ENCODE measurements at regions not wholly inside any gene's neighbourhood (a gene's known extent, or its start where the extent isn't known, plus 50 kb on each side); places are given as distances from the start of the nearest gene placed in this dataset.

DNA sequence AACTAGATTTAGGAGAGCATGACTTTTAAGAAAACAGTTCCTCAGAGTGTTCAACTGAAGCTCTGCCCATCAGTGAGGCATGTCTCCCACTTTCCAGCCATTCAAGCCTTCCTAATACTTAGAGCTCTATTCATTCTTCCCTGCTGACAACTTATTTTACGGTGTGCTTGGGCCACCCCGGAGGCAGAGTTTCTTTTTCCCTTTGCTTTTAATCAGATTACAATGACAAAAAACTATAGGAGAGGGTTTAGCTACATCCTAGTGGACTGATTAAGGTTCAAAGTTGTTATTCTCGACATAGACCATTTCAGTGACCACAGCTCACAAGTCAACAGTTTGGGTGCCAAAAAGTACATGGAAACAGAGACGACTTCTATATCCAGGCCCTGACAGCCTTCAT is 167.8 kb upstream of the TRIB2 start:
- TF ChIP-seq, protein P1, sequence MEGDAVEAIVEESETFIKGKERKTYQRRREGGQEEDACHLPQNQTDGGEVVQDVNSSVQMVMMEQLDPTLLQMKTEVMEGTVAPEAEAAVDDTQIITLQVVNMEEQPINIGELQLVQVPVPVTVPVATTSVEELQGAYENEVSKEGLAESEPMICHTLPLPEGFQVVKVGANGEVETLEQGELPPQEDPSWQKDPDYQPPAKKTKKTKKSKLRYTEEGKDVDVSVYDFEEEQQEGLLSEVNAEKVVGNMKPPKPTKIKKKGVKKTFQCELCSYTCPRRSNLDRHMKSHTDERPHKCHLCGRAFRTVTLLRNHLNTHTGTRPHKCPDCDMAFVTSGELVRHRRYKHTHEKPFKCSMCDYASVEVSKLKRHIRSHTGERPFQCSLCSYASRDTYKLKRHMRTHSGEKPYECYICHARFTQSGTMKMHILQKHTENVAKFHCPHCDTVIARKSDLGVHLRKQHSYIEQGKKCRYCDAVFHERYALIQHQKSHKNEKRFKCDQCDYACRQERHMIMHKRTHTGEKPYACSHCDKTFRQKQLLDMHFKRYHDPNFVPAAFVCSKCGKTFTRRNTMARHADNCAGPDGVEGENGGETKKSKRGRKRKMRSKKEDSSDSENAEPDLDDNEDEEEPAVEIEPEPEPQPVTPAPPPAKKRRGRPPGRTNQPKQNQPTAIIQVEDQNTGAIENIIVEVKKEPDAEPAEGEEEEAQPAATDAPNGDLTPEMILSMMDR (IDR thresholded peaks at IDR 0.05): no peak
- TF ChIP-seq POLR2A (IDR thresholded peaks at IDR 0.05): no peak
